BE2C (cell line): ENCODE measurements at regions not wholly inside any gene's neighbourhood (a gene's known extent, or its start where the extent isn't known, plus 50 kb on each side); places are given as distances from the start of the nearest gene placed in this dataset.
A peak's percentile ranks its signal among the peaks of the same experiment; 100 is the strongest.

Experiments
- DNase-seq: peaks from one replicate; pipeline ENCODE4 v3.0.0-alpha.2; 2020
- H3K27me3 ChIP-seq: fragments of 250-450 bp; sonication (Bioruptor Pico); 2 replicates; pipeline ENCODE4 v1.5.1; 2020; ENCODE audit warnings: mild to moderate bottlenecking
- H3K36me3 ChIP-seq: fragments of 250-450 bp; sonication (Bioruptor Pico); 2 replicates; pipeline ENCODE4 v1.5.1; 2020; ENCODE audit warnings: mild to moderate bottlenecking
- H3K4me1 ChIP-seq: fragments of 250-450 bp; sonication (Bioruptor Pico); 2 replicates; pipeline ENCODE4 v1.5.1; 2020
- H3K4me3 ChIP-seq: 2 replicates; pipeline ENCODE4 v1.5.1; 2011; ENCODE audit warnings: low read depth, low read length
- H3K9me3 ChIP-seq: fragments of 250-450 bp; sonication (Bioruptor Pico); 2 replicates; pipeline ENCODE4 v1.5.1; 2020
- TF ChIP-seq, protein P1 (sequence below): IDR thresholded peaks from 2 replicates; pipeline ENCODE4 v1.5.1; 2012; ENCODE audit warnings: mild to moderate bottlenecking, low read depth, low read length

GRCh38 chr16:48044117-48044516, 111.7 kb downstream of the ABCC12 start:
- DNase-seq, result no peak
- TF ChIP-seq, protein P1, sequence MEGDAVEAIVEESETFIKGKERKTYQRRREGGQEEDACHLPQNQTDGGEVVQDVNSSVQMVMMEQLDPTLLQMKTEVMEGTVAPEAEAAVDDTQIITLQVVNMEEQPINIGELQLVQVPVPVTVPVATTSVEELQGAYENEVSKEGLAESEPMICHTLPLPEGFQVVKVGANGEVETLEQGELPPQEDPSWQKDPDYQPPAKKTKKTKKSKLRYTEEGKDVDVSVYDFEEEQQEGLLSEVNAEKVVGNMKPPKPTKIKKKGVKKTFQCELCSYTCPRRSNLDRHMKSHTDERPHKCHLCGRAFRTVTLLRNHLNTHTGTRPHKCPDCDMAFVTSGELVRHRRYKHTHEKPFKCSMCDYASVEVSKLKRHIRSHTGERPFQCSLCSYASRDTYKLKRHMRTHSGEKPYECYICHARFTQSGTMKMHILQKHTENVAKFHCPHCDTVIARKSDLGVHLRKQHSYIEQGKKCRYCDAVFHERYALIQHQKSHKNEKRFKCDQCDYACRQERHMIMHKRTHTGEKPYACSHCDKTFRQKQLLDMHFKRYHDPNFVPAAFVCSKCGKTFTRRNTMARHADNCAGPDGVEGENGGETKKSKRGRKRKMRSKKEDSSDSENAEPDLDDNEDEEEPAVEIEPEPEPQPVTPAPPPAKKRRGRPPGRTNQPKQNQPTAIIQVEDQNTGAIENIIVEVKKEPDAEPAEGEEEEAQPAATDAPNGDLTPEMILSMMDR, result no peak
- no peaks in the 10 kb centered on the region for H3K9me3 ChIP-seq
- no peaks in the 10 kb centered on the region for H3K36me3 ChIP-seq
- H3K4me3 ChIP-seq, result no peak overlapping the region
- H3K4me1 ChIP-seq, result no peaks in the 10 kb centered on the region
- no peaks in the 10 kb centered on the region for H3K27me3 ChIP-seq

DNA sequence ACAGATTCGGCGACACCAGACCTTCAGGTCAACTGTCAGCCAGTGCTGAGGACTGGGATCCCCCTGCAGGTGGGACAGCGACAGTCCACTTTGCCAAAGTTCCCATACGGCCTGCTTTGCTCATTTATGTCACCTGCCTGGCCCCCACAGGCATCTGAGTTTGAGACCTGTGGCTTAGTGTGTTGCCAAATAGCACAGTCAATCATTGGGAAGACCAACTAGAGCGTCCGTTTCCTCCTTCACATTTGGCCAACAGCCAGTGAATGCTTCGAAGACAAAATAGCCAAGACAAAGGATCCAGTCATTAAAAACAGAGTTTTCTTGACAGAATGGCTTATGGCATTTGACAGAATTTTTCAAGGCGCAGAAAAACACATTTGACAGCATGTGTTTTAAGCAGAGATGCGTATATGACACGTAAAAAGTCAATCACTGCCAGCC, 113.8 kb downstream of the ABCC12 start:
- TF ChIP-seq, protein P1, result 0 out of 2 replicates have a peak, but pooled peaks have one; percentile 4
- Histone ChIP-seq H3K9me3 (no peaks in the 10 kb centered on the region), H3K36me3 (no peaks in the 10 kb centered on the region), H3K4me1 (no peaks in the 10 kb centered on the region), H3K27me3 (no peaks in the 10 kb centered on the region), H3K4me3 (no peak overlapping the region)
- no peak for DNase-seq

- H3K27me3 ChIP-seq, result no peaks in the 10 kb centered on the region
- H3K4me1 ChIP-seq, result no peaks in the 10 kb centered on the region
- no peak overlapping the region for H3K4me3 ChIP-seq
- DNase-seq, result no peak
- H3K9me3 ChIP-seq, result no peaks in the 10 kb centered on the region; the same call in 1 of the 2 replicates
- H3K36me3 ChIP-seq, result no peaks in the 10 kb centered on the region
- TF ChIP-seq, protein P1, result no peak
Measured at GRCh38 chr16:48035142-48035541, 120.7 kb downstream of the ABCC12 start.

DNA sequence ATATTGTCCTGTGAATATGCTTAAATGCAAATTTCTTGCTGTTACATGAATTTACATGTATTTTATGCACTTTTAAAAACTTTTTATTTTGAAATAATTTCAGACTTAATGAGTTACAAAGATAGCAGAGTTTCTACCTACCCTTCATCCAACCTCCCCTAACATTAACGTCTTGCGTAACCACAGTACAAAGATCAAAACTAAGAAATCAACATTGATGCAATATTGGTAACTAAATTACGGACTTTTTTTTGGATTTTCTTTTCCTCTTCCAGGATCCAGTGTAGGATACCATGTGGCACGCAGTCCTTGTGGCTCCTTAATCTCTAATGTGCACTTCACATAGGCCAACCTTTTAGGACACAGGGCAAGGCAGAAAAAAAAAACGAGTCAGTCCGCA, 124.9 kb downstream of the ABCC12 start:
- TF ChIP-seq, protein P1, result no peak

GRCh38 chr16:48029768-48030167, 126.0 kb downstream of the ABCC12 start:
- TF ChIP-seq, protein P1, result no peak
- DNase-seq, result no peak
- Histone ChIP-seq H3K9me3 (no peaks in the 10 kb centered on the region; the same call in 1 of the 2 replicates), H3K27me3 (no peaks in the 10 kb centered on the region), H3K4me1 (no peaks in the 10 kb centered on the region), H3K36me3 (no peaks in the 10 kb centered on the region), H3K4me3 (no peak overlapping the region)

More for the DNA sequence above, 124.9 kb downstream of the ABCC12 start:
- Histone ChIP-seq H3K4me1 (no peaks in the 10 kb centered on the region), H3K36me3 (no peaks in the 10 kb centered on the region), H3K4me3 (no peak overlapping the region), H3K27me3 (no peaks in the 10 kb centered on the region), H3K9me3 (no peaks in the 10 kb centered on the region; the same call in 1 of the 2 replicates)
- DNase-seq, result no peak

DNA sequence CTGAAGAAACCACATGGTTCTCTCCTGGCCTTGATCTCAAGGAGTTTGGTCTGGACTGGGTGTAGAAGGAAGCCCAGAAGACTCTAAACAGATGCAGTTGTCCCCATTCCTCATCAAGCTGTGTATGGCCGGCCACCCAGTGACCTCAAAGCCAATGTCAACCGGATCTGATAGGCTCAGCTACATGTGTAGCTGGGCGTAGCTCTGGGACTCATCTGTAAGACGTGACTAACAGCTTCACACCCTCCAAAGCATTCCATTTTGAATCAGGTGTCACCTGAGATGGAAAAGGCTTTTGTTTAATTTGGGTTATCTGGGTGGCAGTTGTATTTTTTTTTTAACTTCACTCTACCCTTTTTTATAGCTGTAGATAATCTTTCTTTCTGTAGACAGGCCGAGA, 130.4 kb downstream of the ABCC12 start:
- no peak for DNase-seq
- Histone ChIP-seq H3K9me3 (no peaks in the 10 kb centered on the region), H3K36me3 (no peaks in the 10 kb centered on the region), H3K27me3 (no peaks in the 10 kb centered on the region), H3K4me1 (no peaks in the 10 kb centered on the region), H3K4me3 (no peak overlapping the region)
- TF ChIP-seq, protein P1, result no peak
